Hepatocyte (in vitro differentiated cells): ENCODE measurements at regions not wholly inside any gene's neighbourhood (a gene's known extent, or its start where the extent isn't known, plus 50 kb on each side); places are given as distances from the start of the nearest gene placed in this dataset.

ENCODE experiments used
- DNase-seq: peaks from one replicate; pipeline ENCODE4 v3.0.0-alpha.2; 2016; ENCODE audit warnings: low spot score
- H2AFZ ChIP-seq: fragments of 200-600 bp; sonication (generic); 2 replicates; pipeline ENCODE4 v1.6.0; 2016; ENCODE audit warnings: antibody characterized with exemption, mild to moderate bottlenecking
- H3K27ac ChIP-seq: fragments of 200-600 bp; sonication (generic); 2 replicates; pipeline ENCODE4 v1.5.1; 2016; ENCODE audit warnings: mild to moderate bottlenecking
- H3K27me3 ChIP-seq: fragments of 200-600 bp; sonication (generic); 2 replicates; pipeline ENCODE4 v1.6.1; 2016
- H3K36me3 ChIP-seq: fragments of 200-600 bp; sonication (generic); replicated peaks from 2 replicates; pipeline ENCODE4 v1.5.1; 2016; ENCODE audit warnings: low read depth; ENCODE audit not compliant: insufficient read depth
- H3K4me1 ChIP-seq: fragments of 200-600 bp; sonication (generic); 2 replicates; pipeline ENCODE4 v1.5.1; 2016; ENCODE audit warnings: mild to moderate bottlenecking, moderate library complexity; ENCODE audit not compliant: insufficient read depth
- H3K4me2 ChIP-seq: fragments of 200-600 bp; sonication (generic); 2 replicates; pipeline ENCODE4 v1.6.0; 2016
- H3K4me3 ChIP-seq: fragments of 200-600 bp; sonication (generic); 2 replicates; pipeline ENCODE4 v1.5.1; 2016; ENCODE audit warnings: mild to moderate bottlenecking
- H3K79me2 ChIP-seq: fragments of 200-600 bp; sonication (generic); 2 replicates; pipeline ENCODE4 v1.6.0; 2017; ENCODE audit warnings: mild to moderate bottlenecking
- H3K9me2 ChIP-seq: fragments of 200-600 bp; sonication (generic); replicated peaks from 2 replicates; pipeline ENCODE4 v1.6.0; 2017; ENCODE audit warnings: mild to moderate bottlenecking; ENCODE audit not compliant: insufficient read depth
- H3K9me3 ChIP-seq: fragments of 200-600 bp; sonication (generic); 2 replicates; pipeline ENCODE4 v1.5.1; 2016; ENCODE audit warnings: low read depth, mild to moderate bottlenecking
- H4K20me1 ChIP-seq: fragments of 200-600 bp; sonication (generic); 2 replicates; pipeline ENCODE4 v1.6.0; 2016; ENCODE audit warnings: mild to moderate bottlenecking; ENCODE audit not compliant: insufficient read depth, poor library complexity, severe bottlenecking
- EZH2 ChIP-seq: fragments of 200-600 bp; sonication (generic); IDR thresholded peaks from 2 replicates; pipeline ENCODE4 v1.6.1; 2016; ENCODE audit warnings: antibody characterized with exemption, mild to moderate bottlenecking, borderline replicate concordance
- EZH2phosphoT487 ChIP-seq: fragments of 200-600 bp; sonication (generic); IDR thresholded peaks from one replicate; pipeline ENCODE4 v1.6.1; 2018; ENCODE audit warnings: antibody characterized with exemption, mild to moderate bottlenecking, low read depth, moderate library complexity; ENCODE audit not compliant: unreplicated experiment, severe bottlenecking
- WGBS: methylation state at CpG from one replicate; pipeline ENCODE4 v1.1.6; 2016; ENCODE audit warnings: low lambda C conversion rate; ENCODE audit errors: missing lambda C conversion rate; 5-methylcytosine and 5-hydroxymethylcytosine counted together
- TF ChIP-seq, protein P1 (sequence below): fragments of 200-600 bp; sonication (generic); IDR thresholded peaks from 2 replicates; pipeline ENCODE4 v1.5.1; 2016; ENCODE audit warnings: antibody characterized with exemption, mild to moderate bottlenecking; ENCODE audit not compliant: poor library complexity

DNA sequence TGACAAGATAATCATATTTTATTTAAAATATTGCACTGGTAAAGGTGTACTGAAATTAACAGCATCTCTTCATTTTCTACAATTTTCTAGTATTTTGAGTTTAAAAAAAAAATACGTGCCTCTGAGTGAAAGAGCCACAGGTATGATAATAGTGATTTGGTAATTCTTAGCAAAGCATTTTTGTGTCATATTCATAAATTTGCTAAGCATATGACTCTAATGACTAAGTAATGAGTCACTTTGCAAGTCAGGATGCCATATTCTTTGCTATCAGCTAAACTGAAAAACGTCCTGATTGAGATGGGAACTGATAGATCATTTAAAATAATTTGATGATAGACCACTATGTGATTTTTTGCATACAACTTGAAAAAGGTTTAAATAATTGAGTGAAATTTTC, 136.1 kb upstream of the IRS2 start:
- Histone ChIP-seq H3K4me2 (no peak overlapping the region), H3K4me1 (peaks cover 4% of the 10 kb centered on the region), H3K27ac (no peak overlapping the region), H3K36me3 (no peaks in the 10 kb centered on the region), H4K20me1 (no peaks in the 10 kb centered on the region), H3K9me3 (no peaks in the 10 kb centered on the region), H3K9me2 (no peaks in the 10 kb centered on the region), H3K27me3 (no peaks in the 10 kb centered on the region), H3K4me3 (no peak overlapping the region), H2AFZ (no peak overlapping the region), H3K79me2 (no peaks in the 10 kb centered on the region)
- TF ChIP-seq, protein P1, sequence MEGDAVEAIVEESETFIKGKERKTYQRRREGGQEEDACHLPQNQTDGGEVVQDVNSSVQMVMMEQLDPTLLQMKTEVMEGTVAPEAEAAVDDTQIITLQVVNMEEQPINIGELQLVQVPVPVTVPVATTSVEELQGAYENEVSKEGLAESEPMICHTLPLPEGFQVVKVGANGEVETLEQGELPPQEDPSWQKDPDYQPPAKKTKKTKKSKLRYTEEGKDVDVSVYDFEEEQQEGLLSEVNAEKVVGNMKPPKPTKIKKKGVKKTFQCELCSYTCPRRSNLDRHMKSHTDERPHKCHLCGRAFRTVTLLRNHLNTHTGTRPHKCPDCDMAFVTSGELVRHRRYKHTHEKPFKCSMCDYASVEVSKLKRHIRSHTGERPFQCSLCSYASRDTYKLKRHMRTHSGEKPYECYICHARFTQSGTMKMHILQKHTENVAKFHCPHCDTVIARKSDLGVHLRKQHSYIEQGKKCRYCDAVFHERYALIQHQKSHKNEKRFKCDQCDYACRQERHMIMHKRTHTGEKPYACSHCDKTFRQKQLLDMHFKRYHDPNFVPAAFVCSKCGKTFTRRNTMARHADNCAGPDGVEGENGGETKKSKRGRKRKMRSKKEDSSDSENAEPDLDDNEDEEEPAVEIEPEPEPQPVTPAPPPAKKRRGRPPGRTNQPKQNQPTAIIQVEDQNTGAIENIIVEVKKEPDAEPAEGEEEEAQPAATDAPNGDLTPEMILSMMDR: no peak
- TF ChIP-seq EZH2: no peak
- TF ChIP-seq EZH2phosphoT487: no peak
- WGBS: 85% methylated on average over 2 of the region's 2 CpGs
- DNase-seq: no peak

DNA sequence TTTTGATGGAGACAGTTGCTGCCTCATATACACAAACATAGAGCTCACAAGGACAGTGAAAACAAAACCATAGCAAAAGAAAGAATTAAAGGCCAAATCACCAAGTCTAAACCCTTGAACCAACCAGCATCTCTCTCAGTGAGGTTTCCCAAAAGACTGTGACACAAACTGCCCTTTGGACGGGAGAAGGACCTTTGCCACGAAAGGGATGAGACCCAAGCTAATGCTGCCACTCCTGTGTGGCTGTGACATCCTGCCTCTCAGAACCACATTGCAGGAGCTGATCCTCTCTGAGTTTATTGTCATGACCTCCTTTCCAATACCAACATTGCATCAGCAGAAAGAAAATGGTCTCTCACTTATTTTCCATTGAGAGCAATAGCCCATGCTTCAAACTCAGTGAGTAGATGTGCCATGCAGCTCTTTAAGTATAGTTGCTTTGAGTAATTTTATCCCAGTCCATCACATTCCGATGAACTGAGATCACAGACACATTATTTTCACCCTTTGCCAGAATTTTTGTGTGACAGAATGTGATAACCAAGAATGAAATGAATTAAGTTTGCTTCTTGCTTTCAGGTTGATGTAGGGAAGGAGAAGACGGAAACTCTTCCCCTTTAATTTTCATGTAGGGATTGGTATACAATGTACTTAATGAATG, 133.5 kb upstream of the IRS2 start:
- H3K36me3 ChIP-seq: no peaks in the 10 kb centered on the region
- no peak overlapping the region for H3K4me3 ChIP-seq
- no peaks in the 10 kb centered on the region for H3K9me2 ChIP-seq
- H3K27me3 ChIP-seq: no peaks in the 10 kb centered on the region
- no peaks in the 10 kb centered on the region for H3K9me3 ChIP-seq
- H3K4me2 ChIP-seq: no peak overlapping the region
- DNase-seq: no peak
- peaks cover 4% of the 10 kb centered on the region for H3K4me1 ChIP-seq
- H3K79me2 ChIP-seq: no peaks in the 10 kb centered on the region
- TF ChIP-seq EZH2 (no peak), EZH2phosphoT487 (no peak)
- TF ChIP-seq, protein P1: no peak
- H3K27ac ChIP-seq: no peak overlapping the region
- 96% methylated on average over 4 of the region's 4 CpGs for WGBS
- no peak overlapping the region for H2AFZ ChIP-seq
- no peaks in the 10 kb centered on the region for H4K20me1 ChIP-seq

DNA sequence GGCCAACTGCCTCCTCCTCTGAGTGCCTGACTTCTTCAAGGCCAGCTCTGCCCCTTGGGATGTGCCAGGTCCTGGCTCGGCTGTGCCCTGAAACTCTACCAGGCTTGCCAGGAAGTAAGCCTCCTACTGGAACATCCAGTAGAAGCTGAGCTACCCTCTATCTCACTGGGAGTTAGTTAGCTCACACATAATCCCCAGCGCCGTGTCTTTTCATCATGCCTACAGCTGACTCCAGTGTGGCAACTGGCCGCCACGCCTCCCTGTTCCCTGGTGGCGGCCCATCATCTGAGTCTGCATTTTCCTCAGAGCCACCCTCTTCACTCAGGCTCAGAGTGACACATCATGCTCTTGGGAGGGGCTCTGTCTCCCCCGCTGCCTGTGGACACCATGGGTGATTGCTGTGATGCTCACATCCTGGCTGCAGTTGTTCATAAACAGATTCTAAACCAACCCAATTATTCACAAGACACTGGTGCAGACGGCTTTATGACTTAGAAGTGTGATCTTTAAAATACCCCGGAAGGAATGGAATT, 131.9 kb upstream of the IRS2 start:
- Histone ChIP-seq H3K27ac (no peak overlapping the region), H3K27me3 (no peaks in the 10 kb centered on the region), H3K9me2 (no peaks in the 10 kb centered on the region), H3K4me2 (no peak overlapping the region), H4K20me1 (no peaks in the 10 kb centered on the region), H3K4me3 (no peak overlapping the region), H3K9me3 (no peaks in the 10 kb centered on the region), H3K36me3 (no peaks in the 10 kb centered on the region), H2AFZ (no peak overlapping the region), H3K79me2 (no peaks in the 10 kb centered on the region), H3K4me1 (peaks cover 4% of the 10 kb centered on the region)
- peak; percentile 32 for DNase-seq
- TF ChIP-seq EZH2phosphoT487 (no peak), EZH2 (no peak)
- TF ChIP-seq, protein P1: no peak
- 81% methylated on average over 9 of the region's 9 CpGs for WGBS
